Skeletal muscle cell (primary cell): ENCODE measurements at regions not wholly inside any gene's neighbourhood (a gene's known extent, or its start where the extent isn't known, plus 50 kb on each side); places are given as distances from the start of the nearest gene placed in this dataset.
A peak's percentile ranks its signal among the peaks of the same experiment; 100 is the strongest.

Source experiments
- DNase-seq: peaks from one replicate; pipeline ENCODE4 v3.0.0-alpha.2; 2010; ENCODE audit warnings: low read depth
- H3K4me3 ChIP-seq: 2 replicates; pipeline ENCODE4 v1.5.1; 2011; ENCODE audit warnings: low read depth, mild to moderate bottlenecking, control low read depth, low read length, moderate library complexity

GRCh38 chr3:66665021-66665695 lies 164.3 kb upstream of the LRIG1 start:
- DNase-seq, result no peak
- H3K4me3 ChIP-seq, result no peak overlapping the region

GRCh38 chr3:66666362-66666761 lies 165.5 kb upstream of the LRIG1 start:
- no peak overlapping the region for H3K4me3 ChIP-seq
- DNase-seq, result no peak

GRCh38 chr3:66667263-66667662 lies 166.4 kb upstream of the LRIG1 start:
- no peak for DNase-seq
- H3K4me3 ChIP-seq, result no peak overlapping the region

- DNase-seq, result no peak
These were observed 170.5 kb upstream of the LRIG1 start for GRCh38 chr3:66671291-66671690.

GRCh38 chr3:66672830-66673229 lies 172.0 kb upstream of the LRIG1 start:
- no peak overlapping the region for H3K4me3 ChIP-seq
- DNase-seq, result no peak

More at GRCh38 chr3:66671291-66671690, 170.5 kb upstream of the LRIG1 start:
- H3K4me3 ChIP-seq, result no peak overlapping the region

GRCh38 chr3:66673293-66673692 lies 172.5 kb upstream of the LRIG1 start:
- peak; percentile 25 for DNase-seq
- no peak overlapping the region for H3K4me3 ChIP-seq

GRCh38 chr3:66675366-66675765 lies 174.5 kb upstream of the LRIG1 start:
- DNase-seq, result peak; percentile 11
- H3K4me3 ChIP-seq, result no peak overlapping the region

GRCh38 chr3:66692042-66692765 lies 191.4 kb upstream of the LRIG1 start:
- no peak overlapping the region for H3K4me3 ChIP-seq
- no peak for DNase-seq

GRCh38 chr3:66692766-66693150 lies 191.9 kb upstream of the LRIG1 start:
- DNase-seq, result no peak
- H3K4me3 ChIP-seq, result no peak overlapping the region

- DNase-seq, result peak; percentile 28
- H3K4me3 ChIP-seq, result no peak overlapping the region
These were observed 192.7 kb upstream of the LRIG1 start for GRCh38 chr3:66693461-66694031.

- DNase-seq, result no peak
- no peak overlapping the region for H3K4me3 ChIP-seq
These were observed 201.3 kb upstream of the LRIG1 start for GRCh38 chr3:66702126-66702525.

- H3K4me3 ChIP-seq, result no peak overlapping the region
- no peak for DNase-seq
These were observed 202.7 kb upstream of the LRIG1 start for GRCh38 chr3:66703501-66703900.

- no peak for DNase-seq
- H3K4me3 ChIP-seq, result no peak overlapping the region
These were observed 204.3 kb upstream of the LRIG1 start for GRCh38 chr3:66705076-66705475.

- H3K4me3 ChIP-seq, result no peak overlapping the region
- DNase-seq, result no peak
These were observed 206.1 kb upstream of the LRIG1 start for GRCh38 chr3:66706890-66707289.

GRCh38 chr3:66709532-66709931 lies 208.7 kb upstream of the LRIG1 start:
- no peak overlapping the region for H3K4me3 ChIP-seq
- DNase-seq, result no peak

GRCh38 chr3:66712210-66712609 lies 211.4 kb upstream of the LRIG1 start:
- DNase-seq, result no peak
- H3K4me3 ChIP-seq, result no peak overlapping the region

GRCh38 chr3:66713921-66714320 lies 213.1 kb upstream of the LRIG1 start:
- no peak for DNase-seq
- no peak overlapping the region for H3K4me3 ChIP-seq

- H3K4me3 ChIP-seq, result no peak overlapping the region
- no peak for DNase-seq
These were observed 215.0 kb upstream of the LRIG1 start for GRCh38 chr3:66715806-66716205.

GRCh38 chr3:66717806-66718205 lies 217.0 kb upstream of the LRIG1 start:
- H3K4me3 ChIP-seq, result no peak overlapping the region
- DNase-seq, result no peak

- no peak overlapping the region for H3K4me3 ChIP-seq
- no peak for DNase-seq
These were observed 219.1 kb upstream of the LRIG1 start for GRCh38 chr3:66719796-66720356.

- DNase-seq, result no peak
- no peak overlapping the region for H3K4me3 ChIP-seq
These were observed 219.7 kb upstream of the LRIG1 start for GRCh38 chr3:66720508-66720907.
